Liver (tissue), 8 donors: ENCODE measurements at regions not wholly inside any gene's neighbourhood (a gene's known extent, or its start where the extent isn't known, plus 50 kb on each side); places are given as distances from the start of the nearest gene placed in this dataset.

Source experiments
- DNase-seq: peaks from one replicate; pipeline ENCODE4 v3.0.0-alpha.2; 2017; ENCODE audit warnings: low spot score
- H3K27ac ChIP-seq, 2 donors: one replicate each; pipeline ENCODE4 v1.7.0; 2013; ENCODE audit warnings: inconsistent platforms in 2 of 2, low read length in 2 of 2, control low read depth in 1 of 2, low read depth in 1 of 2, mild to moderate bottlenecking in 1 of 2
- H3K27me3 ChIP-seq, 4 donors: one replicate each; pipeline versions ENCODE4 v1.6.1 to v1.7.0; 2013; ENCODE audit warnings: low read length in 3 of 4, inconsistent platforms in 1 of 4, mild to moderate bottlenecking in 1 of 4, moderate library complexity in 1 of 4; ENCODE audit not compliant: control insufficient read depth in 4 of 4, insufficient read depth in 4 of 4
- H3K36me3 ChIP-seq, 4 donors: one replicate each; pipeline versions ENCODE4 v1.6.1 to v1.7.0; 2013; ENCODE audit warnings: low read length in 3 of 4, mild to moderate bottlenecking in 3 of 4, low read depth in 1 of 4, moderate library complexity in 1 of 4; ENCODE audit not compliant: control insufficient read depth in 4 of 4, insufficient read depth in 3 of 4
- H3K4me1 ChIP-seq, 4 donors: one replicate each; pipeline versions ENCODE4 v1.6.1 to v1.7.0; 2013; ENCODE audit warnings: low read length in 3 of 4, mild to moderate bottlenecking in 3 of 4, moderate library complexity in 1 of 4; ENCODE audit not compliant: control insufficient read depth in 4 of 4, insufficient read depth in 4 of 4
- H3K4me3 ChIP-seq, 3 donors: one replicate each; pipeline versions ENCODE4 v1.6.1 to v1.7.0; 2013; ENCODE audit warnings: low read length in 3 of 3, control low read depth in 1 of 3, low read depth in 1 of 3, mild to moderate bottlenecking in 1 of 3
- H3K9ac ChIP-seq, 2 donors: one replicate each; pipeline ENCODE4 v1.7.0; 2013; ENCODE audit warnings: low read length in 2 of 2, mild to moderate bottlenecking in 2 of 2, moderate library complexity in 2 of 2, control low read depth in 1 of 2, low read depth in 1 of 2
- H3K9me3 ChIP-seq, 4 donors: one replicate each; pipeline versions ENCODE4 v1.6.1 to v1.7.0; 2013; ENCODE audit warnings: low read length in 3 of 4; ENCODE audit not compliant: control insufficient read depth in 4 of 4
- ATF3 ChIP-seq: IDR thresholded peaks from 2 replicates; pipeline ENCODE4 v1.6.1; 2016; ENCODE audit warnings: antibody characterized with exemption
- CTCF ChIP-seq: fragments of 150-350 bp; IDR thresholded peaks from 2 replicates; pipeline ENCODE4 v1.5.1; 2017; ENCODE audit warnings: improper control_type of control experiment, low read depth, low read length; ENCODE audit not compliant: missing input control
- EGR1 ChIP-seq, 2 donors: IDR thresholded peaks; 2 replicates each; pipeline ENCODE4 v1.6.1; 2016 to 2018; ENCODE audit warnings: antibody characterized with exemption in 2 of 2, low read depth in 2 of 2
- FOXA2 ChIP-seq: IDR thresholded peaks from 2 replicates; pipeline ENCODE4 v1.6.1; 2016; ENCODE audit warnings: antibody characterized with exemption
- GABPA ChIP-seq, 2 donors: IDR thresholded peaks in 1 of 2; conservative IDR thresholded peaks in 1 of 2; 2 replicates each; pipeline ENCODE4 v1.6.1; 2016; ENCODE audit warnings: antibody characterized with exemption in 2 of 2, mild to moderate bottlenecking in 1 of 2, moderate library complexity in 1 of 2
- JUND ChIP-seq, 2 donors: IDR thresholded peaks; 2 replicates each; pipeline ENCODE4 v1.6.1; 2016; ENCODE audit warnings: antibody characterized with exemption in 2 of 2
- MAX ChIP-seq: IDR thresholded peaks from 2 replicates; pipeline ENCODE4 v1.6.1; 2016; ENCODE audit warnings: antibody characterized with exemption
- NR2F2 ChIP-seq: IDR thresholded peaks from 2 replicates; pipeline ENCODE4 v1.6.1; 2016; ENCODE audit warnings: antibody characterized with exemption
- RAD21 ChIP-seq, 2 donors: IDR thresholded peaks; 2 replicates each; pipeline ENCODE4 v1.6.1; 2016; ENCODE audit warnings: antibody characterized with exemption in 2 of 2, mild to moderate bottlenecking in 2 of 2
- REST ChIP-seq: IDR thresholded peaks from 2 replicates; pipeline ENCODE4 v1.6.1; 2016; ENCODE audit warnings: antibody characterized with exemption, mild to moderate bottlenecking
- SP1 ChIP-seq: IDR thresholded peaks from 2 replicates; pipeline ENCODE4 v1.6.1; 2018; ENCODE audit warnings: antibody characterized with exemption, mild to moderate bottlenecking
- ZBTB33 ChIP-seq: IDR thresholded peaks from 2 replicates; pipeline ENCODE4 v1.6.1; 2016; ENCODE audit warnings: antibody characterized with exemption
- WGBS: extraction: QIAGEN DNeasy Blood & Tissue Kit; methylation state at CpG from one replicate; pipeline ENCODE4 v1.1.7; 2013; 5-methylcytosine and 5-hydroxymethylcytosine counted together
- donor health status: healthy.
- donor health status: healthy.
- donor health status: healthy.
- donor health status: healthy.
- donor health status: healthy.

GRCh38 chr11:42465623-42466022 is 846.2 kb upstream of the API5 start:
- no peak for DNase-seq
- TF ChIP-seq MAX (no peak), JUND (IDR thresholded peaks at IDR 0.05) (no peak), REST (no peak), RAD21 (IDR thresholded peaks at IDR 0.05) (no peak), FOXA2 (no peak), NR2F2 (no peak), CTCF (no peak), GABPA (IDR thresholded peaks at IDR 0.05 in 1 of 2, conservative IDR thresholded peaks at IDR 0.05 in 1 of 2) (no peak)

GRCh38 chr11:42473106-42473505 is 838.7 kb upstream of the API5 start:
- H3K27me3 ChIP-seq = peaks cover 0 to 2% (median 0%) of the 10 kb centered on the region in 4 donors
- no peaks in the 10 kb centered on the region for H3K36me3 ChIP-seq
- no peak for DNase-seq
- WGBS = 74% methylated on average over 4 of the region's 4 CpGs
- no peaks in the 10 kb centered on the region for H3K9me3 ChIP-seq
- no peaks in the 10 kb centered on the region for H3K4me1 ChIP-seq
- TF ChIP-seq EGR1 (IDR thresholded peaks at IDR 0.05; ENCODE audit: low read depth in 2 of 2) = no peak
- no peak for TF ChIP-seq CTCF
- TF ChIP-seq ZBTB33 = no peak
- TF ChIP-seq GABPA (IDR thresholded peaks at IDR 0.05 in 1 of 2, conservative IDR thresholded peaks at IDR 0.05 in 1 of 2) = no peak
- no peak for TF ChIP-seq ATF3
- no peak for TF ChIP-seq RAD21 (IDR thresholded peaks at IDR 0.05)
- no peak for TF ChIP-seq MAX
- TF ChIP-seq SP1 = no peak
- H3K27ac ChIP-seq = no peak overlapping the region
- H3K4me3 ChIP-seq = no peak overlapping the region
- no peak overlapping the region for H3K9ac ChIP-seq

More at GRCh38 chr11:42465623-42466022, 846.2 kb upstream of the API5 start:
- Histone ChIP-seq H3K27me3 (no peaks in the 10 kb centered on the region), H3K27ac (no peak overlapping the region), H3K36me3 (no peaks in the 10 kb centered on the region), H3K9me3 (no peaks in the 10 kb centered on the region), H3K9ac (no peak overlapping the region), H3K4me3 (no peak overlapping the region), H3K4me1 (no peaks in the 10 kb centered on the region)
- 83% methylated on average over 2 of the region's 2 CpGs for WGBS
